Central memory CD8-positive, alpha-beta T cell (primary cell): ENCODE measurements at regions not wholly inside any gene's neighbourhood (a gene's known extent, or its start where the extent isn't known, plus 50 kb on each side); places are given as distances from the start of the nearest gene placed in this dataset.

ENCODE experiments used
- ATAC-seq: fragments of 150-1000 bp; cut with Tn5 transposase; replicated peaks from 2 replicates; pipeline ENCODE4 v1.10.0; 2022; ENCODE audit warnings: mild to moderate bottlenecking, moderate FRiP score, moderate number of reproducible peaks; ENCODE audit not compliant: poor library complexity, severe bottlenecking; ENCODE audit errors: extremely low read depth
- DNase-seq, 2 donors: peaks; one replicate each; pipeline ENCODE4 v3.0.0; 2021; ENCODE audit warnings: low spot score in 2 of 2
- H3K27ac Mint-ChIP-seq: one replicate; pipeline ENCODE4 v1.8.0; 2022; ENCODE audit warnings: low read depth, mild to moderate bottlenecking, moderate library complexity, mixed read lengths
- H3K27me3 Mint-ChIP-seq: one replicate; pipeline ENCODE4 v1.8.0; 2022; ENCODE audit warnings: mixed read lengths
- H3K36me3 Mint-ChIP-seq: one replicate; pipeline ENCODE4 v1.8.0; 2022; ENCODE audit warnings: mild to moderate bottlenecking, moderate library complexity, mixed read lengths; ENCODE audit not compliant: insufficient read depth
- H3K4me1 Mint-ChIP-seq: one replicate; pipeline ENCODE4 v1.8.0; 2022; ENCODE audit warnings: mixed read lengths
- H3K4me3 Mint-ChIP-seq: one replicate; pipeline ENCODE4 v1.8.0; 2022; ENCODE audit warnings: mild to moderate bottlenecking, moderate library complexity, mixed read lengths
- H3K9me3 Mint-ChIP-seq: one replicate; pipeline ENCODE4 v1.8.0; 2022; ENCODE audit warnings: mixed read lengths

- Mint-ChIP-seq H3K27ac (no peak overlapping the region), H3K9me3 (no peaks in the 10 kb centered on the region), H3K36me3 (no peaks in the 10 kb centered on the region), H3K27me3 (peaks cover 45% of the 10 kb centered on the region), H3K4me3 (no peak overlapping the region), H3K4me1 (no peaks in the 10 kb centered on the region)
- ATAC-seq (no peak), DNase-seq (no peak)
Observed at GRCh38 chr18:45284174-45284573, 331.1 kb upstream of the SLC14A2 start.

DNA sequence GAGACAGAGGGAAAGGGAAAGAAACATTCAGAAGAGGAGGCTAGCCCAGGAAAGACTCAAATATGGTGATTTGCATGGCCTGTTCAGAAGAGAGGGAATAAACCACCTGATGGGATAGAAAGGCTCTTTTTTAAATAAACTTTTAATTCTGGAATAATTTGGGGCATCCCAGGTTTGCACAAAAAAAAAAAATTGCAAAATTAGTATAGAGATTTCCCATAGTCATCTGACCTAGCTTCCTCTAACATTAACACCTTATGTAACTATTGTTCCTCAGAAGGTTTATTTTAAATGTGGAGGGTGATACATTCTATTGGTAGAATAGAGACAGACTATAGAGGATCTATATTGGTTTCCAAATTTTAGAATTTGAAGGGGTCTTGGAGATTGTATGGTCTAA, 330.4 kb upstream of the SLC14A2 start:
- H3K4me3 Mint-ChIP-seq = no peak overlapping the region
- no peak overlapping the region for H3K27ac Mint-ChIP-seq
- H3K4me1 Mint-ChIP-seq = no peaks in the 10 kb centered on the region
- no peaks in the 10 kb centered on the region for H3K36me3 Mint-ChIP-seq
- H3K27me3 Mint-ChIP-seq = peaks cover 45% of the 10 kb centered on the region
- no peaks in the 10 kb centered on the region for H3K9me3 Mint-ChIP-seq
- DNase-seq (no peak), ATAC-seq (no peak)

- Mint-ChIP-seq H3K36me3 (no peaks in the 10 kb centered on the region), H3K4me3 (no peak overlapping the region), H3K27me3 (peaks cover 47% of the 10 kb centered on the region)
Observed at GRCh38 chr18:45285251-45285650, 330.0 kb upstream of the SLC14A2 start.

GRCh38 chr18:45286431-45286830, 328.8 kb upstream of the SLC14A2 start:
- Mint-ChIP-seq H3K4me3 (no peak overlapping the region), H3K36me3 (no peaks in the 10 kb centered on the region), H3K4me1 (no peaks in the 10 kb centered on the region), H3K9me3 (no peaks in the 10 kb centered on the region), H3K27me3 (peaks cover 35% of the 10 kb centered on the region), H3K27ac (no peak overlapping the region)
- ATAC-seq (no peak), DNase-seq (no peak)

More at GRCh38 chr18:45285251-45285650, 330.0 kb upstream of the SLC14A2 start:
- Mint-ChIP-seq H3K4me1 (no peaks in the 10 kb centered on the region), H3K9me3 (no peaks in the 10 kb centered on the region), H3K27ac (no peak overlapping the region)
- ATAC-seq = no peak
- no peak for DNase-seq

- no peak for DNase-seq
- no peak for ATAC-seq
- H3K9me3 Mint-ChIP-seq = no peaks in the 10 kb centered on the region
- no peak overlapping the region for H3K27ac Mint-ChIP-seq
- H3K36me3 Mint-ChIP-seq = no peaks in the 10 kb centered on the region
- H3K27me3 Mint-ChIP-seq = peaks cover 35% of the 10 kb centered on the region
- H3K4me1 Mint-ChIP-seq = no peaks in the 10 kb centered on the region
- no peak overlapping the region for H3K4me3 Mint-ChIP-seq
Observed at GRCh38 chr18:45287531-45287930, 327.7 kb upstream of the SLC14A2 start.

GRCh38 chr18:45290364-45290763, 324.9 kb upstream of the SLC14A2 start:
- Mint-ChIP-seq H3K27me3 (peaks cover 47% of the 10 kb centered on the region), H3K4me3 (no peak overlapping the region), H3K27ac (no peak overlapping the region), H3K36me3 (no peaks in the 10 kb centered on the region), H3K4me1 (no peaks in the 10 kb centered on the region), H3K9me3 (no peaks in the 10 kb centered on the region)
- DNase-seq (no peak), ATAC-seq (no peak)

DNA sequence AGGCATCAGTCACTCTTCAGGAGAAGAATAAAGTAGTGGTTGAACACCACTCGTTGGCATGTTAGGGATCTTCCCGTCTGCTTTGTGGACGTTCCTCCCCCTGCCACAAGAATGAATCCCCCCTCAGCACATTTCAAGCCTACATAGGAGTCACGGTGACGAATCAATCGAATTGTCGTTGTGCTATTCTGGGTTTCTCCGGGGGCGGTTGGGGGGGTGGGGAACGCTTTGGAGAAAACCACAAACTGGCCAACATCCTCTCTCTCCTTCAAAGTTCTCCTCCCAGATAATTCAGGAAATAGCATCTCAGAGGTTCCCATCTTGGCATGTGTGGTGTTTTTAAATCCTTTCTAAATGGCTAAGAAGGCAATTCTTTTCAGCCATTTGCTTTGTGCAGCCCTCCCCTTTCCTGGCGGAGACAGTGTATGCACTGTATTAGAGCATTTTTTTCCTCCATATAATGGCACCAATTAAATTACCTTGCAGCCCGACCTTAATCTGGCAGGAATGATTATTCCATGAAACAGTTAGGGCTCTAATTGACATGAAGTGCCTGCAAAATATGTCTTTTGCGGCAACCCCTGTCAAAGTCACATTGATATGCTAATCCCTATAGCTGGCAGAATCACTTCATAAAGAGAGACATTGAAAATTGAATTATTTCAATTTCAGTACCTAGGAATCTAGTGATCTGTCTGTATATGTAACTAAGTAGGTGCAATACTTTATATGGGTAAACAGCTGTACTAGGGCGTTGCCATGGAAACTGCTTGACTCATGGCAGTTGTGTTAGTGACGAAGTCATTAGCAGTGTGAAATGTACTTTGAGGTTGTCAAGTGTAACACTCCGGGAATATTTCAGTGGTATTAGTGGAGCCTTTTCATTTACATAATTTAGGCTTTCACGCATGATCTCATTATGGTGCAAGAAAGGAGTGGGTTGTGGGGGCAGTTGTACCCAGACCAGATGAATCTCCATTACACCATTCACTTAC, 323.4 kb upstream of the SLC14A2 start:
- no peak for DNase-seq
- Mint-ChIP-seq H3K27ac (no peak overlapping the region), H3K4me3 (no peak overlapping the region), H3K4me1 (no peaks in the 10 kb centered on the region), H3K27me3 (peaks cover 46% of the 10 kb centered on the region), H3K9me3 (no peaks in the 10 kb centered on the region), H3K36me3 (no peaks in the 10 kb centered on the region)
- ATAC-seq = no peak

DNA sequence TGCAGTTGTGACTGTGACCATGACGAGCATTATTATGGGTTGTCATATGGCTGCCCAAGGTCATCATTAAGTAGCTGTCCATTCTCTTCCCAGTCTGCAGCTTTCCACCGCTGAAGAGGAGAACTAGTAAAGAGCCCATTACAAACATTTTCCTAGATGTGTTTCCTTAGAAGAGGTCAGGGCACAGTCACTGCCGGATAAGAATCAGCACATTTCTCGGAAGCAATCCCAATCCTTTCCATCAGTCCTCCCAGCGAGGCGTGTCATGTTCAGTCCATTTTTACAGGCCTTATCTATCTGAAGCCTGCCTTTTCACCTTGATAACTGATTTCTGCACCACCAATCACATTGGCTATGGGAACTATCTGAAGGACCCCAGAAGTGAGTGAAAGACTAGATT, 319.9 kb upstream of the SLC14A2 start:
- H3K9me3 Mint-ChIP-seq = no peaks in the 10 kb centered on the region
- H3K27me3 Mint-ChIP-seq = peaks cover 24% of the 10 kb centered on the region
- H3K27ac Mint-ChIP-seq = no peak overlapping the region
- no peak for ATAC-seq
- no peaks in the 10 kb centered on the region for H3K36me3 Mint-ChIP-seq
- no peak overlapping the region for H3K4me3 Mint-ChIP-seq
- H3K4me1 Mint-ChIP-seq = no peaks in the 10 kb centered on the region
- no peak for DNase-seq

DNA sequence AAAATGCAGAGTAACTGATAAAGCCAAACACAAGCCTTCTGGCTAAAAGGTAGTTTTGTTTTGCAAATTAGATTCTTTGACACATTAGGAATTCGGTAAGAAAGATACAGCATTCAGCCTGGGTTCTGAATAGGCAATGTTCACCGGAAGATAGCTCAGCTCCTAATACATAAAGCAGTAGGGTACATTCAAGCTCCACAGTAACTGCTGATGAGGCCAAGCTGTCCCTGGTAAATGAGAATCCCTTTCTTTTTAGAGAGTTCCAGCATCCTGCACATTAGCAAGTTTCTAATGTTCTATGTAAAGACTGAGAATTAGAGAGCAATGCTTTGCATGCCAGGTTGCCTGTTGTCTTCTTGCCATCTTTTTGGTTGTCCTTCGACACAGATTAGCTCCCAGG, 316.3 kb upstream of the SLC14A2 start:
- H3K4me3 Mint-ChIP-seq = no peak overlapping the region
- no peaks in the 10 kb centered on the region for H3K4me1 Mint-ChIP-seq
- no peaks in the 10 kb centered on the region for H3K36me3 Mint-ChIP-seq
- H3K9me3 Mint-ChIP-seq = no peaks in the 10 kb centered on the region
- ATAC-seq (no peak), DNase-seq (no peak)
- peaks cover 43% of the 10 kb centered on the region for H3K27me3 Mint-ChIP-seq
- H3K27ac Mint-ChIP-seq = no peak overlapping the region

DNA sequence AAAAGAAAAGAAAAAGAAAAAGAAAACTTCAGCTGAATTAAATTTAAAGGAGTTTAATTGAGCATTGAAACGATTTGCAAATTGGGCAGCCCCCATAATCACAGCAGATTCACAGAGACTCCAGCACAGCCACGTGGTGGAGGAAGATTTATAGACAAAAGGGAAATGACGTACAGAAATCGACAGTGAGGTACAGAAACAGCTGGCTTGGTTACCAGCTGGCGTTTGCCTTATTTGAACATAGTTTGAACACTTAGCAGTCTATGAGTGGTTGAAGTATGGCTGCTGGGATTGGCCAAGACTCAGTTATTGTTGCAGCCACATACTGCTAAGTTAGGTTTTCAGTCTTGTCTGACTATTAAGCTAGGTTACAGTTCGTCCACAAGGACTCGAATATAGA, 312.2 kb upstream of the SLC14A2 start:
- H3K9me3 Mint-ChIP-seq = no peaks in the 10 kb centered on the region
- H3K4me3 Mint-ChIP-seq = no peak overlapping the region
- DNase-seq = no peak
- peaks cover 73% of the 10 kb centered on the region for H3K27me3 Mint-ChIP-seq
- no peak for ATAC-seq
- H3K4me1 Mint-ChIP-seq = no peaks in the 10 kb centered on the region
- H3K27ac Mint-ChIP-seq = no peak overlapping the region
- no peaks in the 10 kb centered on the region for H3K36me3 Mint-ChIP-seq

- no peak overlapping the region for H3K27ac Mint-ChIP-seq
- no peaks in the 10 kb centered on the region for H3K4me1 Mint-ChIP-seq
Observed at GRCh38 chr18:45304558-45304957, 310.7 kb upstream of the SLC14A2 start.

GRCh38 chr18:45312555-45313126, 302.6 kb upstream of the SLC14A2 start:
- Mint-ChIP-seq H3K9me3 (no peaks in the 10 kb centered on the region), H3K4me1 (no peaks in the 10 kb centered on the region), H3K27ac (no peak overlapping the region), H3K27me3 (peaks cover 72% of the 10 kb centered on the region), H3K4me3 (no peak overlapping the region), H3K36me3 (no peaks in the 10 kb centered on the region)
- no peak for DNase-seq
- ATAC-seq = no peak

More at GRCh38 chr18:45304558-45304957, 310.7 kb upstream of the SLC14A2 start:
- Mint-ChIP-seq H3K27me3 (peaks cover 86% of the 10 kb centered on the region), H3K4me3 (no peak overlapping the region), H3K36me3 (no peaks in the 10 kb centered on the region), H3K9me3 (no peaks in the 10 kb centered on the region)
- DNase-seq (no peak), ATAC-seq (no peak)

- DNase-seq (no peak), ATAC-seq (no peak)
- H3K4me1 Mint-ChIP-seq = no peaks in the 10 kb centered on the region
- no peak overlapping the region for H3K4me3 Mint-ChIP-seq
- H3K27me3 Mint-ChIP-seq = peaks cover 43% of the 10 kb centered on the region
- no peaks in the 10 kb centered on the region for H3K9me3 Mint-ChIP-seq
- H3K36me3 Mint-ChIP-seq = no peaks in the 10 kb centered on the region
- no peak overlapping the region for H3K27ac Mint-ChIP-seq
Observed at GRCh38 chr18:45316127-45316526, 299.1 kb upstream of the SLC14A2 start.
